ENCODE measurements at regions not wholly inside any gene's neighbourhood (a gene's known extent, or its start where the extent isn't known, plus 50 kb on each side); places are given as distances from the start of the nearest gene placed in this dataset.

DNA sequence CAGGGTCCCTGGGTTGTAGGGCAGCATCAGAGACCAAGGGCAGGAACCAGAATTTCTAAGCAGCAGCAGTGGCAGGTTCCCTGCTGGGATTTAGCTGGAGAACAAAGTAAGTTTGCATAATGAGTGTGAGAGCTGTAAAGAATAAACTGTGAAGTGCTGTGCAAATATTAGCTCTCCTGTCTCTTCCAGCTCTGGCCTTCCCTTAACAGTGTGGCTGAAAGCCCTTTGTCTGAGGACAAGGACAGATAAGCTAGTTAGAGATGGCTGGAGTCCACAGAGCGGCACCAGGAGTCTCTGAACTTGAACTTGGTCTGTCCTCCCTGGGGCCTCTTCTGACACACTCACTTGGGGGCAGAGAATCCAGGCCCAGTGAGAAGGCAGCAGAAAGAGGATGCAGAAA is 98.2 kb upstream of the WSCD1 start:
- Histone ChIP-seq H3K27me3 (replicated peaks; ENCODE audit: insufficient read depth, low read length) (no peaks in the 10 kb centered on the region), H2AFZ (ENCODE audit: low read length) (no peak overlapping the region), H3K9me3 (replicated peaks; ENCODE audit: insufficient read depth, low read length) (no peaks in the 10 kb centered on the region), H3K27ac (ENCODE audit: low read length) (no peak overlapping the region), H3K9ac (ENCODE audit: low read length) (no peak overlapping the region), H4K20me1 (ENCODE audit: insufficient read depth, low read length) (no peaks in the 10 kb centered on the region), H3F3A (ENCODE audit: insufficient read depth, low read length) (no peaks in the 10 kb centered on the region), H3K36me3 (replicated peaks; ENCODE audit: insufficient read depth, low read length) (no peaks in the 10 kb centered on the region), H3K4me1 (ENCODE audit: low read length) (no peaks in the 10 kb centered on the region), H3K4me2 (ENCODE audit: low read depth, low read length) (no peak overlapping the region), H3K4me3 (ENCODE audit: low read length) (no peak overlapping the region), H3K79me2 (ENCODE audit: low read length) (no peaks in the 10 kb centered on the region), H3K9me2 (replicated peaks; ENCODE audit: insufficient read depth, low read length) (no peaks in the 10 kb centered on the region)
- TF ChIP-seq, protein P1, sequence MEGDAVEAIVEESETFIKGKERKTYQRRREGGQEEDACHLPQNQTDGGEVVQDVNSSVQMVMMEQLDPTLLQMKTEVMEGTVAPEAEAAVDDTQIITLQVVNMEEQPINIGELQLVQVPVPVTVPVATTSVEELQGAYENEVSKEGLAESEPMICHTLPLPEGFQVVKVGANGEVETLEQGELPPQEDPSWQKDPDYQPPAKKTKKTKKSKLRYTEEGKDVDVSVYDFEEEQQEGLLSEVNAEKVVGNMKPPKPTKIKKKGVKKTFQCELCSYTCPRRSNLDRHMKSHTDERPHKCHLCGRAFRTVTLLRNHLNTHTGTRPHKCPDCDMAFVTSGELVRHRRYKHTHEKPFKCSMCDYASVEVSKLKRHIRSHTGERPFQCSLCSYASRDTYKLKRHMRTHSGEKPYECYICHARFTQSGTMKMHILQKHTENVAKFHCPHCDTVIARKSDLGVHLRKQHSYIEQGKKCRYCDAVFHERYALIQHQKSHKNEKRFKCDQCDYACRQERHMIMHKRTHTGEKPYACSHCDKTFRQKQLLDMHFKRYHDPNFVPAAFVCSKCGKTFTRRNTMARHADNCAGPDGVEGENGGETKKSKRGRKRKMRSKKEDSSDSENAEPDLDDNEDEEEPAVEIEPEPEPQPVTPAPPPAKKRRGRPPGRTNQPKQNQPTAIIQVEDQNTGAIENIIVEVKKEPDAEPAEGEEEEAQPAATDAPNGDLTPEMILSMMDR (IDR thresholded peaks at IDR 0.05; ENCODE audit: low read length): no peak
- TF ChIP-seq EZH2phosphoT487 (IDR thresholded peaks at IDR 0.05; ENCODE audit: low read length) (no peak), EZH2 (optimal IDR thresholded peaks at IDR 0.05; ENCODE audit: low read depth, low read length) (no peak)
- no peak for DNase-seq

DNA sequence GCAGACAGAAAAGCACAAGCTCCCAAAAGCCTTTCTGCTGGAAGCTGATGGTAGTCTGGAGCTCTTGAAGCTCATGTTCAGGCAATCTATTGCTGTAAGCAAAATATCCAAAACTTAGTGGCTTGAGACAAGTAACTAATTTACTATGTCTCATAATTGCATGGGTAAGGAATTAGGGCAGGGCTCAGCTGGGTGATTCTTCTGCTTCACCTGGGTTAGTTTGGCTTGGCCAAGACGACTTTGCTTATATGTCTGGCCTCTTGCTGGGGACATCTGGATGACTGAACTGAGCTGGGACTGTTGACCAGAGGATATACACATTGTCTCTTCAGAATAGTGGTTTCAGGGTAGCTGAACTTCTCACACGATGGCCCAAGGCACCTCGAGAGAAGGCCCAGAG is 96.8 kb upstream of the WSCD1 start:
- Histone ChIP-seq H3K79me2 (ENCODE audit: low read length) (no peaks in the 10 kb centered on the region), H2AFZ (ENCODE audit: low read length) (no peak overlapping the region), H3K9me3 (replicated peaks; ENCODE audit: insufficient read depth, low read length) (no peaks in the 10 kb centered on the region), H3K36me3 (replicated peaks; ENCODE audit: insufficient read depth, low read length) (no peaks in the 10 kb centered on the region), H4K20me1 (ENCODE audit: insufficient read depth, low read length) (no peaks in the 10 kb centered on the region), H3K4me2 (ENCODE audit: low read depth, low read length) (no peak overlapping the region), H3K4me3 (ENCODE audit: low read length) (no peak overlapping the region), H3K27me3 (replicated peaks; ENCODE audit: insufficient read depth, low read length) (no peaks in the 10 kb centered on the region), H3K4me1 (ENCODE audit: low read length) (no peaks in the 10 kb centered on the region), H3K9me2 (replicated peaks; ENCODE audit: insufficient read depth, low read length) (no peaks in the 10 kb centered on the region), H3F3A (ENCODE audit: insufficient read depth, low read length) (no peaks in the 10 kb centered on the region), H3K27ac (ENCODE audit: low read length) (no peak overlapping the region), H3K9ac (ENCODE audit: low read length) (no peak overlapping the region)
- TF ChIP-seq, protein P1 (IDR thresholded peaks at IDR 0.05; ENCODE audit: low read length): no peak
- TF ChIP-seq EZH2 (optimal IDR thresholded peaks at IDR 0.05; ENCODE audit: low read depth, low read length) (no peak), EZH2phosphoT487 (IDR thresholded peaks at IDR 0.05; ENCODE audit: low read length) (no peak)
- no peak for DNase-seq

DNA sequence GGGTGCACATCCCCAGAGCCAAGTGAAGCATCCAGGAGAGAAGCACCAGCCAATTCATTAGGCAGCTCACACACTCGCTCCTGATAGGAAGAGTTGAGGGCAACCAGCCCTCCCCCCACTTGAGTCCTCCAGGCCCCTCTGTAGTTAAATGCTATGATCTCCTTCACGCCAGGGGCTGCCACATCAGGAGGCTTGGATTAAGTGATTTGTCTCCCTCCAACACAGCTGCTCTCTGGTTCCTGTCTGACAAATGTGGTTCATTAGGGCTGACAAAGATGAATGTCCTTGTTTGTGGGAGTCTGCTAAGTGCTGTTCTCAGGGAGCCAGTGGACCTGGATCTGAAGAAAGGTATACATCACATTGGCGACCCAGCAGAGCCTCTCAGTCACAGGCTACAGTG is 94.5 kb upstream of the WSCD1 start:
- DNase-seq: no peak
- TF ChIP-seq EZH2 (optimal IDR thresholded peaks at IDR 0.05; ENCODE audit: low read depth, low read length): no peak
- no peak for TF ChIP-seq EZH2phosphoT487 (IDR thresholded peaks at IDR 0.05; ENCODE audit: low read length)
- TF ChIP-seq, protein P1 (IDR thresholded peaks at IDR 0.05; ENCODE audit: low read length): no peak
- H3K79me2 ChIP-seq (ENCODE audit: low read length): no peaks in the 10 kb centered on the region
- no peak overlapping the region for H3K9ac ChIP-seq (ENCODE audit: low read length)
- no peaks in the 10 kb centered on the region for H3K4me1 ChIP-seq (ENCODE audit: low read length)
- H2AFZ ChIP-seq (ENCODE audit: low read length): no peak overlapping the region
- no peak overlapping the region for H3K27ac ChIP-seq (ENCODE audit: low read length)
- no peaks in the 10 kb centered on the region for H4K20me1 ChIP-seq (ENCODE audit: insufficient read depth, low read length)
- no peaks in the 10 kb centered on the region for H3K27me3 ChIP-seq (replicated peaks; ENCODE audit: insufficient read depth, low read length)
- H3K4me2 ChIP-seq (ENCODE audit: low read depth, low read length): no peak overlapping the region
- H3K4me3 ChIP-seq (ENCODE audit: low read length): no peak overlapping the region
- no peaks in the 10 kb centered on the region for H3K9me2 ChIP-seq (replicated peaks; ENCODE audit: insufficient read depth, low read length)
- H3K9me3 ChIP-seq (replicated peaks; ENCODE audit: insufficient read depth, low read length): no peaks in the 10 kb centered on the region
- no peaks in the 10 kb centered on the region for H3F3A ChIP-seq (ENCODE audit: insufficient read depth, low read length)
- H3K36me3 ChIP-seq (replicated peaks; ENCODE audit: insufficient read depth, low read length): no peaks in the 10 kb centered on the region
